A549 (cell line): ENCODE measurements at regions not wholly inside any gene's neighbourhood (a gene's known extent, or its start where the extent isn't known, plus 50 kb on each side); places are given as distances from the start of the nearest gene placed in this dataset.

ENCODE experiments used
- ATAC-seq, 2 experiments: fragments of 200-7000 bp in 1 of 2; fragments of >200 bp in 1 of 2; cut with Nextera tagmentation in 1 of 2; cut with Tn5 transposase in 1 of 2; 3 replicates each; pipeline versions ENCODE4 v1.8.0 to v1.9.1; 2018 to 2020; ENCODE audit warnings: mild to moderate bottlenecking in 1 of 2, moderate library complexity in 1 of 2
- CTCF ChIA-PET: fragments of 300-600 bp; sonication (Branson Sonifier 250); formaldehyde crosslinking; extraction: SDS; loops from one replicate; lab custom pipeline; 2021; ENCODE audit warnings: antibody characterized with exemption, inconsistent platforms; lab: Yijun Ruan, JAX
- POLR2A ChIA-PET: fragments of 350-600 bp; formaldehyde crosslinking; extraction: SDS; loops from one replicate; lab custom pipeline; 2021; ENCODE audit warnings: antibody characterized with exemption, inconsistent platforms; lab: Yijun Ruan, JAX
- DNase-seq, 2 experiments: peaks; one replicate each; pipeline versions ENCODE4 v3.0.0 to v3.0.0-alpha.2; 2011 to 2016; ENCODE audit warnings: low read depth in 1 of 2, low spot score in 1 of 2
- FAIRE-seq: peaks from 2 replicates; lab custom pipeline; 2011; peaks lifted over from hg19 to GRCh38; lab: Jason Lieb, UNC
- H3K27ac ChIP-seq, 2 experiments: fragments of >200 bp; sonication (Bioruptor Twin); formaldehyde crosslinking; 3 replicates each; pipeline ENCODE4 v1.5.1; 2016 to 2017
- H3K4me1 ChIP-seq: fragments of >200 bp; sonication (Bioruptor Twin); formaldehyde crosslinking; 3 replicates; pipeline ENCODE4 v1.6.1; 2016
- H3K4me2 ChIP-seq: fragments of >200 bp; sonication (Bioruptor Twin); formaldehyde crosslinking; 3 replicates; pipeline ENCODE4 v1.6.1; 2016
- H3K4me3 ChIP-seq: fragments of >200 bp; sonication (Bioruptor Twin); formaldehyde crosslinking; 3 replicates; pipeline ENCODE4 v1.5.1; 2016
- H3K9me3 ChIP-seq: fragments of >200 bp; sonication (Bioruptor Twin); formaldehyde crosslinking; 3 replicates; pipeline ENCODE4 v1.6.1; 2016
- CBX8 ChIP-seq: fragments of 200-600 bp; sonication (generic); IDR thresholded peaks from 2 replicates; pipeline ENCODE4 v1.6.1; 2016
- CEBPB ChIP-seq, 2 experiments: fragments of >200 bp in 1 of 2; sonication (Bioruptor Twin) in 1 of 2; formaldehyde crosslinking in 1 of 2; IDR thresholded peaks; 2 replicates each; pipeline ENCODE4 v1.6.1; 2012 to 2016
- CHD2 ChIP-seq: fragments of 150-350 bp; IDR thresholded peaks from 2 replicates; pipeline ENCODE4 v1.6.1; 2014; ENCODE audit warnings: low read length; ENCODE audit not compliant: partially characterized antibody
- CHD4 ChIP-seq: fragments of 200-600 bp; sonication (generic); IDR thresholded peaks from 2 replicates; pipeline ENCODE4 v1.6.1; 2016; ENCODE audit warnings: antibody characterized with exemption, mild to moderate bottlenecking, borderline replicate concordance
- EHF ChIP-seq: fragments of 250-450 bp; sonication (Bioruptor Pico); IDR thresholded peaks from 2 replicates; pipeline ENCODE4 v1.5.0; 2020; ENCODE audit warnings: mild to moderate bottlenecking
- FOSB ChIP-seq: fragments of 250-450 bp; sonication (Bioruptor Pico); IDR thresholded peaks from 2 replicates; pipeline ENCODE4 v1.5.0; 2020; ENCODE audit warnings: mild to moderate bottlenecking, moderate library complexity
- GATA3 ChIP-seq: IDR thresholded peaks from 2 replicates; pipeline ENCODE4 v1.6.1; 2012; ENCODE audit warnings: borderline replicate concordance
- HDAC2 ChIP-seq: fragments of 200-600 bp; sonication (generic); IDR thresholded peaks from 2 replicates; pipeline ENCODE4 v1.6.1; 2016
- HEYL ChIP-seq: fragments of 250-450 bp; sonication (Bioruptor Pico); IDR thresholded peaks from 2 replicates; pipeline ENCODE4 v1.8.0; 2021; ENCODE audit warnings: mild to moderate bottlenecking, moderate library complexity
- HOXA7 ChIP-seq: fragments of 250-450 bp; sonication (Bioruptor Pico); IDR thresholded peaks from 2 replicates; pipeline ENCODE4 v1.5.0; 2020; ENCODE audit warnings: mild to moderate bottlenecking, moderate library complexity
- HOXB13 ChIP-seq: fragments of 250-450 bp; sonication (Bioruptor Pico); IDR thresholded peaks from 2 replicates; pipeline ENCODE4 v1.5.0; 2020; ENCODE audit warnings: low read depth, mild to moderate bottlenecking, moderate library complexity
- HOXB5 ChIP-seq: fragments of 250-450 bp; sonication (Bioruptor Pico); IDR thresholded peaks from 2 replicates; pipeline ENCODE4 v1.5.0; 2020; ENCODE audit warnings: mild to moderate bottlenecking, moderate library complexity
- JUN ChIP-seq, 2 experiments: fragments of >200 bp; sonication (Bioruptor Twin); formaldehyde crosslinking; IDR thresholded peaks; 2 replicates in 1 of 2; 3 replicates in 1 of 2; pipeline ENCODE4 v1.6.1; 2016 to 2017
- KDM1A ChIP-seq: fragments of 200-600 bp; sonication (generic); IDR thresholded peaks from 2 replicates; pipeline ENCODE4 v1.6.1; 2016; ENCODE audit warnings: low read depth, mild to moderate bottlenecking
- KDM5A ChIP-seq: fragments of 200-600 bp; sonication (generic); IDR thresholded peaks from 2 replicates; pipeline ENCODE4 v1.6.1; 2016; ENCODE audit warnings: antibody characterized with exemption, mild to moderate bottlenecking
- MYC ChIP-seq: IDR thresholded peaks from 2 replicates; pipeline ENCODE4 v1.6.1; 2012; ENCODE audit warnings: mild to moderate bottlenecking, inconsistent platforms, low read length, improper control_type of control experiment, borderline replicate concordance
- NPAS2 ChIP-seq: fragments of 250-450 bp; sonication (Bioruptor Pico); IDR thresholded peaks from 2 replicates; pipeline ENCODE4 v1.8.0; 2022; ENCODE audit warnings: mild to moderate bottlenecking, moderate library complexity, borderline replicate concordance
- NR3C1 ChIP-seq: fragments of >200 bp; sonication (Bioruptor Twin); formaldehyde crosslinking; IDR thresholded peaks from 3 replicates; pipeline ENCODE4 v1.6.1; 2017
- POLR2A ChIP-seq: IDR thresholded peaks from 2 replicates; pipeline ENCODE4 v1.6.1; 2012; ENCODE audit warnings: mild to moderate bottlenecking, low read length
- POLR2AphosphoS2 ChIP-seq: conservative IDR thresholded peaks from 2 replicates; pipeline ENCODE4 v1.6.1; 2012; ENCODE audit warnings: low read length, improper control_type of control experiment, inconsistent platforms
- RAD21 ChIP-seq, 2 experiments: fragments of >200 bp in 1 of 2; sonication (Bioruptor Twin) in 1 of 2; formaldehyde crosslinking in 1 of 2; IDR thresholded peaks in 1 of 2; conservative IDR thresholded peaks in 1 of 2; 2 replicates in 1 of 2; 3 replicates in 1 of 2; pipeline ENCODE4 v1.6.1; 2012 to 2018; ENCODE audit warnings: inconsistent platforms in 1 of 2
- RARB ChIP-seq: fragments of 250-450 bp; sonication (Bioruptor Pico); IDR thresholded peaks from 2 replicates; pipeline ENCODE4 v1.8.0; 2021; ENCODE audit warnings: mild to moderate bottlenecking, moderate library complexity
- RNF2 ChIP-seq: fragments of 200-600 bp; sonication (generic); IDR thresholded peaks from 2 replicates; pipeline ENCODE4 v1.6.1; 2016; ENCODE audit warnings: low read depth, mild to moderate bottlenecking, antibody characterized with exemption, moderate library complexity, borderline replicate concordance
- ZC3H11A ChIP-seq: fragments of 450-650 bp; IDR thresholded peaks from 2 replicates; pipeline ENCODE4 v1.6.1; 2014; ENCODE audit warnings: antibody characterized with exemption, mild to moderate bottlenecking
- WGBS: methylation state at CpG from one replicate; pipeline ENCODE4 v1.1.6; 2017; ENCODE audit errors: missing lambda C conversion rate; 5-methylcytosine and 5-hydroxymethylcytosine counted together
- TF ChIP-seq, protein P1 (sequence below): fragments of 250-450 bp; sonication (Bioruptor Pico); IDR thresholded peaks from 2 replicates; pipeline ENCODE4 v1.5.0; 2021; ENCODE audit warnings: mild to moderate bottlenecking, moderate library complexity, borderline replicate concordance
- TF ChIP-seq, protein P2 (sequence below): fragments of 450-650 bp; IDR thresholded peaks from 2 replicates; pipeline ENCODE4 v1.6.1; 2014; ENCODE audit warnings: antibody characterized with exemption
- TF ChIP-seq, protein P3 (sequence below): fragments of 250-450 bp; sonication (Bioruptor Pico); IDR thresholded peaks from 2 replicates; pipeline ENCODE4 v1.5.0; 2020; ENCODE audit warnings: low read depth, mild to moderate bottlenecking, moderate library complexity
- TF ChIP-seq, protein P4 (sequence below): fragments of 150-350 bp; IDR thresholded peaks from 2 replicates; pipeline ENCODE4 v1.6.1; 2014; ENCODE audit warnings: low read depth, mild to moderate bottlenecking, low read length
- TF ChIP-seq, protein P5 (sequence below): fragments of >200 bp; sonication (Bioruptor Twin); formaldehyde crosslinking; IDR thresholded peaks from 3 replicates; pipeline ENCODE4 v1.6.1; 2016
- TF ChIP-seq, protein P6 (sequence below): IDR thresholded peaks from 2 replicates; pipeline ENCODE4 v1.6.1; 2012

DNA sequence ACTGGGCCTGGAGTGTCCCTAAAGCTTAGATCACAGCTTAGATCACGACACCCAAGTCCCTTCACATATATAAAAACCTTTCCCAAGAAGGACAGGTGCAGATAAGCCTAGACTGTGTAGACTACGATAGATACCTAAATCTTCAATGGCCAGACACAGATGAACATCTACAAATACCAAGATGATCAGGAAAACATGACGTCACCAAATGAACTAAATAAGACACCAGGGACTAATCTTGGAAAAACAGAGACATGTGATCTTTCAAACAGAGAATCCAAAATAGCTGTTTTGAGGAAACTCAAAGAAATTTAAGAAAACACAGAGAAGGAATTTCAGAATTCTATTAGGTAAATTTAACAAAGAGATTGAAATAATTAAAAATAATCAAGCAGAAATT, 1082.6 kb upstream of the PHF14 start:
- Histone ChIP-seq H3K4me3 (no peak overlapping the region), H3K4me1 (no peaks in the 10 kb centered on the region), H3K9me3 (no peaks in the 10 kb centered on the region), H3K27ac (no peak overlapping the region), H3K4me2 (no peak overlapping the region)
- WGBS: 0% methylated on average over 3 of the region's 3 CpGs
- DNase-seq (no peak), FAIRE-seq (no peak), ATAC-seq (no peak)
- ChIA-PET CTCF (no interaction called here), POLR2A (no interaction called here)
- TF ChIP-seq ZC3H11A (no peak), HOXA7 (CRISPR knock-in tag) (no peak), RNF2 (no peak), EHF (CRISPR knock-in tag) (no peak), POLR2AphosphoS2 (no peak), KDM5A (no peak), HOXB5 (CRISPR knock-in tag) (no peak), KDM1A (no peak), NPAS2 (CRISPR knock-in tag) (no peak), NR3C1 (no peak), GATA3 (no peak), MYC (no peak), HOXB13 (CRISPR knock-in tag) (no peak), FOSB (CRISPR knock-in tag) (no peak)
- TF ChIP-seq, protein P1, sequence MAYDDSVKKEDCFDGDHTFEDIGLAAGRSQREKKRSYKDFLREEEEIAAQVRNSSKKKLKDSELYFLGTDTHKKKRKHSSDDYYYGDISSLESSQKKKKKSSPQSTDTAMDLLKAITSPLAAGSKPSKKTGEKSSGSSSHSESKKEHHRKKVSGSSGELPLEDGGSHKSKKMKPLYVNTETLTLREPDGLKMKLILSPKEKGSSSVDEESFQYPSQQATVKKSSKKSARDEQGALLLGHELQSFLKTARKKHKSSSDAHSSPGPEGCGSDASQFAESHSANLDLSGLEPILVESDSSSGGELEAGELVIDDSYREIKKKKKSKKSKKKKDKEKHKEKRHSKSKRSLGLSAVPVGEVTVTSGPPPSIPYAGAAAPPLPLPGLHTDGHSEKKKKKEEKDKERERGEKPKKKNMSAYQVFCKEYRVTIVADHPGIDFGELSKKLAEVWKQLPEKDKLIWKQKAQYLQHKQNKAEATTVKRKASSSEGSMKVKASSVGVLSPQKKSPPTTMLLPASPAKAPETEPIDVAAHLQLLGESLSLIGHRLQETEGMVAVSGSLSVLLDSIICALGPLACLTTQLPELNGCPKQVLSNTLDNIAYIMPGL (CRISPR knock-in tag): no peak
- TF ChIP-seq, protein P2, sequence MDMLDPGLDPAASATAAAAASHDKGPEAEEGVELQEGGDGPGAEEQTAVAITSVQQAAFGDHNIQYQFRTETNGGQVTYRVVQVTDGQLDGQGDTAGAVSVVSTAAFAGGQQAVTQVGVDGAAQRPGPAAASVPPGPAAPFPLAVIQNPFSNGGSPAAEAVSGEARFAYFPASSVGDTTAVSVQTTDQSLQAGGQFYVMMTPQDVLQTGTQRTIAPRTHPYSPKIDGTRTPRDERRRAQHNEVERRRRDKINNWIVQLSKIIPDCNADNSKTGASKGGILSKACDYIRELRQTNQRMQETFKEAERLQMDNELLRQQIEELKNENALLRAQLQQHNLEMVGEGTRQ: no peak
- TF ChIP-seq, protein P3, sequence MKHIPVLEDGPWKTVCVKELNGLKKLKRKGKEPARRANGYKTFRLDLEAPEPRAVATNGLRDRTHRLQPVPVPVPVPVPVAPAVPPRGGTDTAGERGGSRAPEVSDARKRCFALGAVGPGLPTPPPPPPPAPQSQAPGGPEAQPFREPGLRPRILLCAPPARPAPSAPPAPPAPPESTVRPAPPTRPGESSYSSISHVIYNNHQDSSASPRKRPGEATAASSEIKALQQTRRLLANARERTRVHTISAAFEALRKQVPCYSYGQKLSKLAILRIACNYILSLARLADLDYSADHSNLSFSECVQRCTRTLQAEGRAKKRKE (CRISPR knock-in tag): no peak

DNA sequence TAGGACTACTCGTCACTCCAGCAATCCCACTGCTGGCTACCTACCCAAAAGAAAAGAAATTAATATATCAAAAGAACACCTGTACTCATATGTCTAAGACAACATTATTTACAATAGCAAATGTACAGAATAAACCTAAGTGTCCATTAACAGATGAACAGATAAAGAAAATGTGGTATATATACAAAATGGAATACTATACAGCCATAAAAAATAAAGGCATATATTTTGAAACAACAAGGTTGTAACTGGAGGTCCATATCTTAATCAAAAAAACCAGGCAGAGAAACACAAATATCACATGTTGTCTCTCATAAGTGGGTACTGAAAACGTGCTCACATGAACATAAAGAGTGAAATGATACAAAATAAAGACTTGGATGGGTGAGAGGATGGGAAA, 1073.3 kb upstream of the PHF14 start:
- POLR2A ChIA-PET: no interaction called here
- no peak for TF ChIP-seq RAD21 (conservative IDR thresholded peaks at IDR 0.05 in 1 of 2, IDR thresholded peaks at IDR 0.05 in 1 of 2)
- TF ChIP-seq NPAS2 (CRISPR knock-in tag): no peak
- TF ChIP-seq HDAC2: no peak
- TF ChIP-seq MYC: no peak
- TF ChIP-seq, protein P4, sequence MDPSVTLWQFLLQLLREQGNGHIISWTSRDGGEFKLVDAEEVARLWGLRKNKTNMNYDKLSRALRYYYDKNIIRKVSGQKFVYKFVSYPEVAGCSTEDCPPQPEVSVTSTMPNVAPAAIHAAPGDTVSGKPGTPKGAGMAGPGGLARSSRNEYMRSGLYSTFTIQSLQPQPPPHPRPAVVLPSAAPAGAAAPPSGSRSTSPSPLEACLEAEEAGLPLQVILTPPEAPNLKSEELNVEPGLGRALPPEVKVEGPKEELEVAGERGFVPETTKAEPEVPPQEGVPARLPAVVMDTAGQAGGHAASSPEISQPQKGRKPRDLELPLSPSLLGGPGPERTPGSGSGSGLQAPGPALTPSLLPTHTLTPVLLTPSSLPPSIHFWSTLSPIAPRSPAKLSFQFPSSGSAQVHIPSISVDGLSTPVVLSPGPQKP: no peak
- TF ChIP-seq EHF (CRISPR knock-in tag): no peak
- TF ChIP-seq HEYL (CRISPR knock-in tag): no peak
- TF ChIP-seq, protein P2: no peak
- no peak for TF ChIP-seq POLR2A
- no peak for TF ChIP-seq CEBPB (IDR thresholded peaks at IDR 0.05)
- TF ChIP-seq CHD2: no peak
- no peak for TF ChIP-seq KDM5A
- TF ChIP-seq RARB (CRISPR knock-in tag): no peak
- no peak for TF ChIP-seq JUN (IDR thresholded peaks at IDR 0.05)
- no peak for TF ChIP-seq CBX8
- TF ChIP-seq HOXB13 (CRISPR knock-in tag): no peak
- TF ChIP-seq, protein P5, sequence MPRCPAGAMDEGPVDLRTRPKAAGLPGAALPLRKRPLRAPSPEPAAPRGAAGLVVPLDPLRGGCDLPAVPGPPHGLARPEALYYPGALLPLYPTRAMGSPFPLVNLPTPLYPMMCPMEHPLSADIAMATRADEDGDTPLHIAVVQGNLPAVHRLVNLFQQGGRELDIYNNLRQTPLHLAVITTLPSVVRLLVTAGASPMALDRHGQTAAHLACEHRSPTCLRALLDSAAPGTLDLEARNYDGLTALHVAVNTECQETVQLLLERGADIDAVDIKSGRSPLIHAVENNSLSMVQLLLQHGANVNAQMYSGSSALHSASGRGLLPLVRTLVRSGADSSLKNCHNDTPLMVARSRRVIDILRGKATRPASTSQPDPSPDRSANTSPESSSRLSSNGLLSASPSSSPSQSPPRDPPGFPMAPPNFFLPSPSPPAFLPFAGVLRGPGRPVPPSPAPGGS: no peak
- TF ChIP-seq, protein P1 (CRISPR knock-in tag): no peak
- no peak for TF ChIP-seq CHD4
- TF ChIP-seq, protein P6, sequence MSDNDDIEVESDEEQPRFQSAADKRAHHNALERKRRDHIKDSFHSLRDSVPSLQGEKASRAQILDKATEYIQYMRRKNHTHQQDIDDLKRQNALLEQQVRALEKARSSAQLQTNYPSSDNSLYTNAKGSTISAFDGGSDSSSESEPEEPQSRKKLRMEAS: no peak
- TF ChIP-seq, all 56 proteins: peak for 0
- 3% methylated on average over 2 of the region's 2 CpGs for WGBS
- Histone ChIP-seq H3K4me2 (no peak overlapping the region), H3K27ac (no peak overlapping the region), H3K9me3 (0 out of 3 replicates have a peak, but pooled peaks cover 4% of the 10 kb centered on the region), H3K4me3 (no peak overlapping the region), H3K4me1 (no peaks in the 10 kb centered on the region)
- ATAC-seq: no peak
- no peak for FAIRE-seq
- CTCF ChIA-PET: no interaction called here
- no peak for DNase-seq
